Parathyroid adenoma (tissue), 2 donors: ENCODE measurements at regions not wholly inside any gene's neighbourhood (a gene's known extent, or its start where the extent isn't known, plus 50 kb on each side); places are given as distances from the start of the nearest gene placed in this dataset.

Experiments used
- H2AFZ ChIP-seq: fragments of 300-600 bp; sonication (generic); one replicate; pipeline ENCODE4 v1.7.0; 2017; ENCODE audit warnings: antibody characterized with exemption, mild to moderate bottlenecking
- H3K27ac ChIP-seq: fragments of 300-600 bp; sonication (generic); one replicate; pipeline ENCODE4 v1.7.0; 2017
- H3K27me3 ChIP-seq: fragments of 300-600 bp; sonication (generic); one replicate; pipeline ENCODE4 v1.7.0; 2017; ENCODE audit warnings: low read length; ENCODE audit not compliant: control insufficient read depth, insufficient read depth
- H3K36me3 ChIP-seq: fragments of 300-600 bp; sonication (generic); one replicate; pipeline ENCODE4 v1.7.0; 2017; ENCODE audit warnings: low read length; ENCODE audit not compliant: control insufficient read depth, insufficient read depth
- H3K4me1 ChIP-seq: fragments of 300-600 bp; sonication (generic); one replicate; pipeline ENCODE4 v1.7.0; 2017; ENCODE audit warnings: control low read depth
- H3K4me2 ChIP-seq: fragments of 300-600 bp; sonication (generic); one replicate; pipeline ENCODE4 v1.7.0; 2017; ENCODE audit warnings: low read length
- H3K4me3 ChIP-seq: fragments of 300-600 bp; sonication (generic); one replicate; pipeline ENCODE4 v1.7.0; 2017; ENCODE audit warnings: low read depth, low read length
- H3K79me2 ChIP-seq: fragments of 300-600 bp; sonication (generic); one replicate; pipeline ENCODE4 v1.7.0; 2017; ENCODE audit warnings: control low read depth
- H3K9ac ChIP-seq: fragments of 300-600 bp; sonication (generic); one replicate; pipeline ENCODE4 v1.7.0; 2017; ENCODE audit warnings: mild to moderate bottlenecking
- H3K9me3 ChIP-seq: fragments of 300-600 bp; sonication (generic); one replicate; pipeline ENCODE4 v1.7.0; 2017; ENCODE audit warnings: low read length; ENCODE audit not compliant: control insufficient read depth
- CTCF ChIP-seq: fragments of 300-600 bp; sonication (generic); IDR thresholded peaks from one replicate; pipeline ENCODE4 v1.7.0; 2017; ENCODE audit warnings: antibody characterized with exemption, mild to moderate bottlenecking
- donor health status: primary hyperparathyroidism.

GRCh38 chr3:104687362-104687761 lies 679.3 kb upstream of the ALCAM start:
- H3K27me3 ChIP-seq: no peaks in the 10 kb centered on the region

GRCh38 chr3:104696470-104696869 lies 670.2 kb upstream of the ALCAM start:
- no peak overlapping the region for H3K4me3 ChIP-seq
- peaks cover 2% of the 10 kb centered on the region for H3K4me1 ChIP-seq
- no peak overlapping the region for H3K4me2 ChIP-seq
- no peaks in the 10 kb centered on the region for H3K79me2 ChIP-seq
- no peak overlapping the region for H2AFZ ChIP-seq
- no peaks in the 10 kb centered on the region for H3K27me3 ChIP-seq
- H3K27ac ChIP-seq: no peak overlapping the region
- TF ChIP-seq CTCF: no peak
- no peaks in the 10 kb centered on the region for H3K9me3 ChIP-seq
- no peak overlapping the region for H3K9ac ChIP-seq
- H3K36me3 ChIP-seq: no peaks in the 10 kb centered on the region

More at GRCh38 chr3:104687362-104687761, 679.3 kb upstream of the ALCAM start:
- Histone ChIP-seq H3K9ac (no peak overlapping the region), H3K4me2 (no peak overlapping the region), H3K4me3 (no peak overlapping the region), H3K4me1 (peaks cover 7% of the 10 kb centered on the region), H2AFZ (no peak overlapping the region), H3K27ac (no peak overlapping the region), H3K79me2 (no peaks in the 10 kb centered on the region), H3K36me3 (no peaks in the 10 kb centered on the region), H3K9me3 (no peaks in the 10 kb centered on the region)
- TF ChIP-seq CTCF: no peak

GRCh38 chr3:104711406-104711805 lies 655.3 kb upstream of the ALCAM start:
- no peaks in the 10 kb centered on the region for H3K36me3 ChIP-seq
- no peaks in the 10 kb centered on the region for H3K79me2 ChIP-seq
- H3K27ac ChIP-seq: no peak overlapping the region
- no peak overlapping the region for H3K4me3 ChIP-seq
- no peak overlapping the region for H3K9ac ChIP-seq
- H3K27me3 ChIP-seq: no peaks in the 10 kb centered on the region
- H3K9me3 ChIP-seq: no peaks in the 10 kb centered on the region
- TF ChIP-seq CTCF: no peak
- peaks cover 3% of the 10 kb centered on the region for H3K4me1 ChIP-seq
- H3K4me2 ChIP-seq: no peak overlapping the region
- H2AFZ ChIP-seq: peak overlapping the region; percentile 18

GRCh38 chr3:104715972-104716371 lies 650.7 kb upstream of the ALCAM start:
- H3K4me2 ChIP-seq: no peak overlapping the region

More at GRCh38 chr3:104715972-104716371, 650.7 kb upstream of the ALCAM start:
- no peaks in the 10 kb centered on the region for H3K9me3 ChIP-seq
- peaks cover 7% of the 10 kb centered on the region for H3K4me1 ChIP-seq
- no peak overlapping the region for H3K9ac ChIP-seq
- TF ChIP-seq CTCF: no peak
- H2AFZ ChIP-seq: no peak overlapping the region
- no peaks in the 10 kb centered on the region for H3K79me2 ChIP-seq
- no peak overlapping the region for H3K27ac ChIP-seq
- no peaks in the 10 kb centered on the region for H3K36me3 ChIP-seq
- H3K4me3 ChIP-seq: no peak overlapping the region
- no peaks in the 10 kb centered on the region for H3K27me3 ChIP-seq
